ENCODE measurements at regions not wholly inside any gene's neighbourhood (a gene's known extent, or its start where the extent isn't known, plus 50 kb on each side); places are given as distances from the start of the nearest gene placed in this dataset.

DNA sequence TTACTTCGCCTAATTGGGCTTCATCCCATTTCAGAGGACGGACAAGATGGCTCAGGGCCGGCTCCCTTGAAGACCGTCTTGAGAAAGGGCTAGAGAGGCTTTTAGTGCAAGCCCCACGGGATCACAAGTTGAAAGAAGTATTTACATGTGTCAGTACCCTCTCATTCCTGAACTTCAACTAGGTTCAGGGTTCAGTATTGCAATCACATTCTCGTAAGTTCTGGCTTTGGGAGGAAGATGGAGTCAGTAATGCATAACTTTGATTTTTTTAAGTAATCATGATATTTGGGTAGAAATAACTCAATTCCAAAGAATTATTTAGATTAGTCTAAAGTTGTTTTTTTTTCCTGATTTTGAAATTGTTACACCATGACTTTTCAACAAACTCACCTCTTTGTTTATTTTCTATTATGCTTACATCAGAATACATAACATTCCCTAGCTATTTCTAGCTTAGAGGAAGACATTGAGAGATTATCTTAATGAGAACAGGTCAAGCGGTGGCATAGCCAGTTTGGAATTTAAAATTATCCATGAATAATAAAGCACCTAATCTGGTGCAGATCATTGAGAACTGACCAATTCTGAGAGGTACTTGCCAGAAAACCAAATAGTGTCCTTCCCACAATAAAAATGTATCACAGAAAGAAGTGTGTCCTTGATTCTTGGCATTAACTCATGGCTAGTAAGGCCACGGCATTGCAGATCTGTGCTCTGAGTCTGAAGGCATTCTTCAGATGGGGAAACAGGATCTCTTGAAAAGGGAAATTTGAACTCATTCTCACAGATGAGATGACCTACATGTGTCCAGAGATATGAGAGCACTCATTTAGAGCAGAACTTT is 92.1 kb upstream of the BLID start:
- intact Hi-C loops (cut with micrococcal nuclease), result no loop called here
- Mint-ChIP-seq H3K36me3 (ENCODE audit: low read depth) (no peaks in the 10 kb centered on the region), H3K27me3 (peaks cover 20% of the 10 kb centered on the region), H3K4me3 (no peak overlapping the region), H3K4me1 (ENCODE audit: low read depth) (no peaks in the 10 kb centered on the region), H3K27ac (no peak overlapping the region), H3K9me3 (no peaks in the 10 kb centered on the region)
- DNase-seq (no peak), ATAC-seq (no peak)
- ChIA-PET POLR2A (no interaction called here), CTCF (no interaction called here)
- TF ChIP-seq, protein P1, sequence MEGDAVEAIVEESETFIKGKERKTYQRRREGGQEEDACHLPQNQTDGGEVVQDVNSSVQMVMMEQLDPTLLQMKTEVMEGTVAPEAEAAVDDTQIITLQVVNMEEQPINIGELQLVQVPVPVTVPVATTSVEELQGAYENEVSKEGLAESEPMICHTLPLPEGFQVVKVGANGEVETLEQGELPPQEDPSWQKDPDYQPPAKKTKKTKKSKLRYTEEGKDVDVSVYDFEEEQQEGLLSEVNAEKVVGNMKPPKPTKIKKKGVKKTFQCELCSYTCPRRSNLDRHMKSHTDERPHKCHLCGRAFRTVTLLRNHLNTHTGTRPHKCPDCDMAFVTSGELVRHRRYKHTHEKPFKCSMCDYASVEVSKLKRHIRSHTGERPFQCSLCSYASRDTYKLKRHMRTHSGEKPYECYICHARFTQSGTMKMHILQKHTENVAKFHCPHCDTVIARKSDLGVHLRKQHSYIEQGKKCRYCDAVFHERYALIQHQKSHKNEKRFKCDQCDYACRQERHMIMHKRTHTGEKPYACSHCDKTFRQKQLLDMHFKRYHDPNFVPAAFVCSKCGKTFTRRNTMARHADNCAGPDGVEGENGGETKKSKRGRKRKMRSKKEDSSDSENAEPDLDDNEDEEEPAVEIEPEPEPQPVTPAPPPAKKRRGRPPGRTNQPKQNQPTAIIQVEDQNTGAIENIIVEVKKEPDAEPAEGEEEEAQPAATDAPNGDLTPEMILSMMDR (IDR thresholded peaks at IDR 0.05), result no peak

DNA sequence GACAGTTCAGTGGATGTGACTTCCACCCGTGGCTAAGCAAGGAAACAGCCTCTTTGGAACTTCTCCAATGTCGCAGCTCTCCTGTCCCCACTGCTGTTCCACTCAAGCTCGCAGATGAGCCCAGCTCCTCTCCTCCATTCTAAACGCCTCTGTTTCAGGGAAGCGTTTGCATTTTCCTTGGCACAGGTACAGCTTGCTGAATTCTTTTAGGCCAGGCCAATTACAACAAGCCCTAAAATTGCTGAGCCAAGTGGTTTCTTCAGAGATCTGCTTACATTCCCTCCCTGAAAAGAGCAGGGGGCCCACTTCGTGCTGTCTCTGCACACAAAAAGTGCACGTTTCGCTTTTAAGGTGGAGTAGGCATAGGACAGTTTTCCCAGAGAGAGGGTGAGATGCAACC is 91.5 kb upstream of the BLID start:
- intact Hi-C loops (cut with micrococcal nuclease), result no loop called here
- no peaks in the 10 kb centered on the region for H3K36me3 Mint-ChIP-seq (ENCODE audit: low read depth)
- H3K4me1 Mint-ChIP-seq (ENCODE audit: low read depth), result no peaks in the 10 kb centered on the region
- no peak for DNase-seq
- ChIA-PET POLR2A (no interaction called here), CTCF (no interaction called here)
- TF ChIP-seq, protein P1 (IDR thresholded peaks at IDR 0.05), result no peak
- no peak overlapping the region for H3K4me3 Mint-ChIP-seq
- H3K27me3 Mint-ChIP-seq, result peaks cover 25% of the 10 kb centered on the region
- no peaks in the 10 kb centered on the region for H3K9me3 Mint-ChIP-seq
- ATAC-seq, result no peak
- H3K27ac Mint-ChIP-seq, result no peak overlapping the region

DNA sequence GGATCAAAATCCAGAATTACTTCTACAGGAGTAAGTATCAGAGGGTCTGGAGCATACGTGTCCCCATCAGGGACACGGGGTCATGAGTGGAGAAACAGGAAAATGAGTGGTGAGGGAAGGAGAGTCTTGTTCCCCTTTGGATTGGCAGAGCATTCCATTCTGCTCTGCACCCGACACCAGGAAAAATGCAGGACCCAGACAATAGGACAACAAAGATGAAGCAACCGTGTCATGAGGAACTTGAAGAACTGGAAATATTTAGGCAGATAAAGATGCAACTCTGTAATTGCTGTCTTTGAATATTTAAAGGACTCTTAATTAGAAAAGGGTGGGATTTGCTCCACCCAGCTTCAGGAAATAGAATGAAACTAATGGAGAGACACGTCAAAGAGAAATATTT is 89.0 kb upstream of the BLID start:
- DNase-seq (no peak), ATAC-seq (no peak)
- Mint-ChIP-seq H3K4me1 (ENCODE audit: low read depth) (no peaks in the 10 kb centered on the region), H3K27ac (no peak overlapping the region), H3K9me3 (no peaks in the 10 kb centered on the region), H3K36me3 (ENCODE audit: low read depth) (no peaks in the 10 kb centered on the region), H3K4me3 (no peak overlapping the region), H3K27me3 (peaks cover 31% of the 10 kb centered on the region)
- TF ChIP-seq, protein P1 (IDR thresholded peaks at IDR 0.05), result no peak
- POLR2A ChIA-PET, result no interaction called here
- intact Hi-C loops (cut with micrococcal nuclease), result no loop called here
- CTCF ChIA-PET, result interaction anchor here (1.0 to 3.4 kb wide), 2 partner anchors 11 to 549 kb away, joined by 4 to 29 read pairs; no protein-coding TSS in a partner anchor

DNA sequence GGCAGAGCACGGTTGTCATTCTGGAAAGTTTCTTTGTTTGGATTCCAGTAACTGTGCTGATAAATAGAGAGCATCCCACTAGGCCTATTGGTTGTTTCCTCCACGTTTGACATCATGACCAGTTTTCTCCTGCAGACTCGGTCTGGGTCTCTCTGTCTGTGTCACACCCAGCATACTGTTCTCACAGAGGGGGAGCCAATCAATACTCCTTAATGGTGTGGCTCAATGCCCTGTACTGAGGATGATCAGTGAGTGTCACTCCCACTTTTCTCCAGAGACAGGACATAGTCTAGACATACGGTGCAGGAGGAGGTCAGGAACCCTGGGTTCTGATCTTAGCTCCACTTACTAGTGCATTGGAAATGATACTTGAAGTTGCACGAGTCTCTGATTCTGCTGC is 88.2 kb upstream of the BLID start:
- ChIA-PET POLR2A (no interaction called here), CTCF (interaction anchor here (1.0 to 3.4 kb wide), 5 partner anchors 9 to 549 kb away, joined by 3 to 29 read pairs (median 6); no protein-coding TSS in a partner anchor)
- Mint-ChIP-seq H3K4me3 (no peak overlapping the region), H3K27me3 (peaks cover 31% of the 10 kb centered on the region), H3K27ac (no peak overlapping the region), H3K4me1 (ENCODE audit: low read depth) (no peaks in the 10 kb centered on the region), H3K36me3 (ENCODE audit: low read depth) (no peaks in the 10 kb centered on the region), H3K9me3 (no peaks in the 10 kb centered on the region)
- intact Hi-C loops (cut with micrococcal nuclease), result loop anchor here (5.0 kb wide), 1 partner anchor 547 kb away; no protein-coding TSS in a partner anchor
- ATAC-seq (no peak), DNase-seq (no peak)
- TF ChIP-seq, protein P1 (IDR thresholded peaks at IDR 0.05), result no peak

DNA sequence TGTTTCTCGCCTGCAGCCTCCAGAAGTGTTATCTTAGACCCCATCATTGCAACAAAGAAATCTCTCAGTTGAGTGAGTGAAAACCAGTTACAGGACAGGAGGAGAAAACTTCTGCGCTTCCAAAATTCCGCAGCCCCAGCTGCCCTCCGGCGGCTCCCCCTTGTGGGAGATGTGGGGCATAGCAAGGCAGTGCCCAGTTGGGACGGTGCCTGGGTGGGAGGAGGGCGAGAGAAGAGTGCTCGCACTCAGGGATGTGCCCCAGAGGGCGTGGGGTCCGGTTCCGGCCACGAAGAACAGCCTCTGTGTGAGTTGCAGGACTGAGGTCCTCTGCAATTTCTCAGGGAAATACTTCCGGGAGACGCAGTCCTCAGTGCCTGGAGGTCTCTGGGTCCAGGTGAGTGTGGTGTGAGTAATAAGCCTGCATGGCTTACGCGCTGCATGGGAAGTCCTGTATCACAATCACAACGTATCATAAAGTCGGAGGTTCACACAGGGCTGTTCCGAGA is 87.0 kb upstream of the BLID start:
- ATAC-seq, result peak; percentile 80
- no peak overlapping the region for H3K27ac Mint-ChIP-seq
- no peaks in the 10 kb centered on the region for H3K9me3 Mint-ChIP-seq
- TF ChIP-seq, protein P1 (IDR thresholded peaks at IDR 0.05), result peak; percentile 92
- ChIA-PET POLR2A (no interaction called here), CTCF (interaction anchor here (0.7 to 3.4 kb wide), 11 partner anchors 9 to 900 kb away, joined by 3 to 29 read pairs (median 3); no protein-coding TSS in a partner anchor)
- peak; percentile 48 for DNase-seq
- H3K36me3 Mint-ChIP-seq (ENCODE audit: low read depth), result no peaks in the 10 kb centered on the region
- no peaks in the 10 kb centered on the region for H3K4me1 Mint-ChIP-seq (ENCODE audit: low read depth)
- peaks cover 31% of the 10 kb centered on the region for H3K27me3 Mint-ChIP-seq
- intact Hi-C loops (cut with micrococcal nuclease), result loop anchor here (5.0 kb wide), 1 partner anchor 546 kb away; no protein-coding TSS in a partner anchor
- H3K4me3 Mint-ChIP-seq, result no peak overlapping the region

Measured in activated CD8-positive, alpha-beta T cell treated with anti-CD3 and anti-CD28 coated beads for 36 hours (primary cell).